Uterus (tissue), 3 donors: ENCODE measurements at regions not wholly inside any gene's neighbourhood (a gene's known extent, or its start where the extent isn't known, plus 50 kb on each side); places are given as distances from the start of the nearest gene placed in this dataset.

Experiments used
- DNase-seq, 2 donors: peaks; one replicate each; pipeline ENCODE4 v3.0.0-alpha.2; 2019 to 2020
- H3K27ac ChIP-seq, 2 donors: fragments of 200-600 bp; sonication (generic); 1 replicate in 1 of 2; 2 replicates in 1 of 2; pipeline ENCODE4 v1.5.1; 2016 to 2018
- H3K27me3 ChIP-seq, 2 donors: fragments of 200-600 bp; sonication (generic); one replicate each; pipeline ENCODE4 v1.5.1; 2018 to 2019; ENCODE audit warnings: control low read depth in 1 of 2
- H3K36me3 ChIP-seq, 2 donors: fragments of 200-600 bp; sonication (generic); one replicate each; pipeline ENCODE4 v1.5.1; 2019; ENCODE audit warnings: control low read depth in 1 of 2
- H3K4me1 ChIP-seq, 2 donors: fragments of 200-600 bp; sonication (generic); one replicate each; pipeline ENCODE4 v1.5.1; 2018 to 2019; ENCODE audit warnings: control low read depth in 1 of 2
- H3K4me3 ChIP-seq, 2 donors: fragments of 200-600 bp; sonication (generic); 1 replicate in 1 of 2; 2 replicates in 1 of 2; pipeline ENCODE4 v1.5.1; 2018 to 2019; ENCODE audit warnings: mild to moderate bottlenecking in 1 of 2
- H3K9me3 ChIP-seq, 2 donors: fragments of 200-600 bp; sonication (generic); one replicate each; pipeline ENCODE4 v1.5.1; 2019; ENCODE audit warnings: control low read depth in 1 of 2
- POLR2A ChIP-seq, 2 donors: fragments of 450-650 bp; IDR thresholded peaks; one replicate each; pipeline ENCODE4 v1.6.1; 2016; ENCODE audit warnings: antibody characterized with exemption in 2 of 2, mild to moderate bottlenecking in 1 of 2, moderate library complexity in 1 of 2
- intact Hi-C: fragments of 100-400 bp; cut with DNase I; formaldehyde crosslinking; loops from one replicate; pipeline ENCODE4 v1.15.1; 2023; ENCODE audit warnings: low total_unique reads
- TF ChIP-seq, protein P1 (sequence below), 4 experiments: fragments of 200-600 bp in 2 of 4; fragments of 450-650 bp in 2 of 4; sonication (generic) in 2 of 4; IDR thresholded peaks; one replicate each; pipeline ENCODE4 v1.5.1; 2016 to 2019; ENCODE audit warnings: antibody characterized with exemption in 4 of 4, mild to moderate bottlenecking in 2 of 4, moderate library complexity in 1 of 4
- donor health status: DM: yes; HTN: yes; CAD: no.

GRCh38 chr13:65829241-65830008 is 1400.7 kb downstream of the PCDH9 start:
- intact Hi-C loops = no loop called here
- no peak overlapping the region for H3K27ac ChIP-seq
- H3K36me3 ChIP-seq = no peaks in the 10 kb centered on the region
- H3K27me3 ChIP-seq = peaks cover 0 to 4% of the 10 kb centered on the region in 2 donors
- no peaks in the 10 kb centered on the region for H3K9me3 ChIP-seq
- no peak overlapping the region for H3K4me3 ChIP-seq
- no peak for TF ChIP-seq POLR2A (IDR thresholded peaks at IDR 0.05)
- TF ChIP-seq, protein P1, sequence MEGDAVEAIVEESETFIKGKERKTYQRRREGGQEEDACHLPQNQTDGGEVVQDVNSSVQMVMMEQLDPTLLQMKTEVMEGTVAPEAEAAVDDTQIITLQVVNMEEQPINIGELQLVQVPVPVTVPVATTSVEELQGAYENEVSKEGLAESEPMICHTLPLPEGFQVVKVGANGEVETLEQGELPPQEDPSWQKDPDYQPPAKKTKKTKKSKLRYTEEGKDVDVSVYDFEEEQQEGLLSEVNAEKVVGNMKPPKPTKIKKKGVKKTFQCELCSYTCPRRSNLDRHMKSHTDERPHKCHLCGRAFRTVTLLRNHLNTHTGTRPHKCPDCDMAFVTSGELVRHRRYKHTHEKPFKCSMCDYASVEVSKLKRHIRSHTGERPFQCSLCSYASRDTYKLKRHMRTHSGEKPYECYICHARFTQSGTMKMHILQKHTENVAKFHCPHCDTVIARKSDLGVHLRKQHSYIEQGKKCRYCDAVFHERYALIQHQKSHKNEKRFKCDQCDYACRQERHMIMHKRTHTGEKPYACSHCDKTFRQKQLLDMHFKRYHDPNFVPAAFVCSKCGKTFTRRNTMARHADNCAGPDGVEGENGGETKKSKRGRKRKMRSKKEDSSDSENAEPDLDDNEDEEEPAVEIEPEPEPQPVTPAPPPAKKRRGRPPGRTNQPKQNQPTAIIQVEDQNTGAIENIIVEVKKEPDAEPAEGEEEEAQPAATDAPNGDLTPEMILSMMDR (IDR thresholded peaks at IDR 0.05) = no peak
- H3K4me1 ChIP-seq = no peaks in the 10 kb centered on the region
- no peak for DNase-seq

- no peaks in the 10 kb centered on the region for H3K9me3 ChIP-seq
- no peaks in the 10 kb centered on the region for H3K36me3 ChIP-seq
- intact Hi-C loops = no loop called here
- no peak overlapping the region for H3K4me3 ChIP-seq
- no peak for DNase-seq
- H3K27ac ChIP-seq = no peak overlapping the region
- TF ChIP-seq, protein P1 (IDR thresholded peaks at IDR 0.05) = no peak
- no peak for TF ChIP-seq POLR2A (IDR thresholded peaks at IDR 0.05)
- H3K27me3 ChIP-seq = no peaks in the 10 kb centered on the region
- no peaks in the 10 kb centered on the region for H3K4me1 ChIP-seq
These were observed 1403.5 kb downstream of the PCDH9 start for GRCh38 chr13:65826657-65827056.

- Histone ChIP-seq H3K4me1 (no peaks in the 10 kb centered on the region), H3K9me3 (no peaks in the 10 kb centered on the region), H3K4me3 (no peak overlapping the region), H3K27ac (no peak overlapping the region), H3K27me3 (no peaks in the 10 kb centered on the region), H3K36me3 (no peaks in the 10 kb centered on the region)
- no peak for DNase-seq
- intact Hi-C loops = no loop called here
- TF ChIP-seq, protein P1 (IDR thresholded peaks at IDR 0.05) = no peak
- no peak for TF ChIP-seq POLR2A (IDR thresholded peaks at IDR 0.05)
These were observed 1405.1 kb downstream of the PCDH9 start for GRCh38 chr13:65825039-65825438.

GRCh38 chr13:65808061-65808460 is 1422.1 kb downstream of the PCDH9 start:
- H3K4me1 ChIP-seq = no peaks in the 10 kb centered on the region
- H3K4me3 ChIP-seq = no peak overlapping the region
- DNase-seq = no peak
- intact Hi-C loops = no loop called here
- H3K9me3 ChIP-seq = no peaks in the 10 kb centered on the region
- no peaks in the 10 kb centered on the region for H3K36me3 ChIP-seq
- H3K27me3 ChIP-seq = no peaks in the 10 kb centered on the region
- TF ChIP-seq, protein P1 (IDR thresholded peaks at IDR 0.05) = no peak
- TF ChIP-seq POLR2A (IDR thresholded peaks at IDR 0.05) = no peak
- H3K27ac ChIP-seq = no peak overlapping the region

DNA sequence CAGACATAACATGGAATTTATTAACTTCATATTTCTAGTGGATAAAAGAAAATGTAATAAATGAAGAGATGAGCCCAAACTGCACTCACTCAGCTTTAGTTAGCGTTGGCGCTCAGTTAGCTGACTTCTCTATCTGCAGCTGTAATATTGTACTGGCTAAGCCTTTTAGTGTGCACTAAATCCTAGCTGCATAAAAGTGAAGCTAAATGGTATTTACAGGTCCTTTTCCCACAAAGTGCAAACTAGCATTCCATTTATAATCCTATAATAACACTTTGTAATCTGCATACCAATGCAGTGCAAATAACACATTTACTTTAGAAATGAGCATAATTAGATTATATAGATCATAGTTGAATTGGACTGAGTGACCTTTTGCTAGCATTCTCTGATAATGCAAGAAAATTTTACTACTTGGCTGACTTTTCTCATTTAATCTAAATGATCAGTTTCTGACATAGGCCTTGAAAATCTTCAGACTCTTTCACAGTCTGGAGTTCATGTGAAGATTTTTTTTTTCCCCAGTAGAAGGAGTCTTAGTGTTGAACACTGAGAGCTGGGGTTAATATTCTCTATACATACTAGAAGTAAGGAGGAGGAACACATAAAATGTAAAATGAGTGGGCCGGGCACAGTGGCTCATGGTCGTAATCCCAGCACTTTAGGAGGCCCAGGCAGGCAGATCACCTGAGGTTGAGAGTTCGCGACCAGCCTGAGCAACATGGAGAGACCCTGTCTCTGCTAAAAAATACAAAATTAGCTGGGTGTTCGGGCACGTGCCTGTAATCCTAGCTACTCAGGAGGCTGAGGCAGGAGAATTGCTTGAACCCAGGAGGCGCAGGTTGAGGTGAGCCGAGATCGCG is 1426.4 kb downstream of the PCDH9 start:
- Histone ChIP-seq H3K27ac (no peak overlapping the region), H3K4me1 (no peaks in the 10 kb centered on the region), H3K9me3 (no peaks in the 10 kb centered on the region), H3K36me3 (no peaks in the 10 kb centered on the region), H3K27me3 (no peaks in the 10 kb centered on the region), H3K4me3 (no peak overlapping the region)
- no peak for DNase-seq
- TF ChIP-seq, protein P1 (IDR thresholded peaks at IDR 0.05) = no peak
- TF ChIP-seq POLR2A (IDR thresholded peaks at IDR 0.05) = no peak
- intact Hi-C loops = no loop called here
